Esophagus muscularis mucosa (tissue), 4 donors: ENCODE measurements at regions not wholly inside any gene's neighbourhood (a gene's known extent, or its start where the extent isn't known, plus 50 kb on each side); places are given as distances from the start of the nearest gene placed in this dataset.

Experiments used
- EP300 ChIP-seq: sonication (generic); formaldehyde crosslinking; IDR thresholded peaks from one replicate; pipeline ENCODE4 v1.6.1; 2017; ENCODE audit warnings: antibody characterized with exemption
- POLR2A ChIP-seq: fragments of 450-650 bp; IDR thresholded peaks from one replicate; pipeline ENCODE4 v1.6.1; 2017; ENCODE audit warnings: antibody characterized with exemption, moderate library complexity, mild to moderate bottlenecking, low read depth
- POLR2AphosphoS5 ChIP-seq, 2 donors: sonication (generic); formaldehyde crosslinking; IDR thresholded peaks; one replicate each; pipeline ENCODE4 v1.6.1; 2017; ENCODE audit warnings: antibody characterized with exemption in 2 of 2
- TF ChIP-seq, protein P1 (sequence below), 3 experiments: fragments of 200-600 bp in 2 of 3; fragments of 450-650 bp in 1 of 3; sonication (generic) in 2 of 3; IDR thresholded peaks; one replicate each; pipeline ENCODE4 v1.5.1; 2017 to 2019; ENCODE audit warnings: antibody characterized with exemption in 3 of 3, mild to moderate bottlenecking in 2 of 3, moderate library complexity in 1 of 3

DNA sequence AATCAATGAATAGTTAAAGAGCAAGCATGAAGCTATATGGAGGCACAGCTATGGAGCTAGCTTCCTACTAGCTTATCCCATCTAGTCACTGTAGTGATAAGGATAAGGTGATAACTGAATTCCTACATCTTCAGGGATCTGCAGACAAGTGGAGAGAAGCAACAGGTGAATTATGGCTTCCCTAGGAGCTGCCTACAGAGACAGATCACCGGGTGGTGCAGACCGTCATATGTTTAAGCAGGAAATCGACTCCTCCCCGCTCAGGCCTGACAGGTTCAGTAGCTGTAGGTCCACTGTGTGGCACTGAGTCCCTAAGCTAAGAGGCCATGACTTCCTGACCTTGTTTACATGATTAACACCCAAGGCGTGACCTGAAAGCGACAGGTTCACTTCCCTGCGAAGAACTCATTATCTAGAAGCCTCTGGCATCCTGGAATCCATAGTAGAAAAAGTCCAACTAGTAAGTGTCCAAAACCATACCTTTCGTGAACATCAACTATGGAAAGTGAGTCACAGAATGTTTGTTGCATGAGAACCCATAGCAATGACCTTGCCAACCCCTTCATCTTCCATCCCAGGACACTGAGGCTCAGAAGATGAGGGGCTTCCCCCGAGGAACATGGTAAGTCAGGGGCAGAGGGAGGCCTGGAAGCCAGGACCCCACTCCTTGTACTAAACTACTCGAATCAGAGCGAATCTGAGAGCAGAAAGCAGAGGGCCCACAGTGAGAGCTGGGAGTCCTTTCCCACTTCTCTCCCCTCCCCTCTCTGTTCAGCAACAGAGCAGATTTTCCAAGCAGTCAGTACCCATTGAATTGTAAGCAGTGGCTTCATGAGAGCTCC lies 75.4 kb upstream of the CCND2 start:
- TF ChIP-seq, protein P1, sequence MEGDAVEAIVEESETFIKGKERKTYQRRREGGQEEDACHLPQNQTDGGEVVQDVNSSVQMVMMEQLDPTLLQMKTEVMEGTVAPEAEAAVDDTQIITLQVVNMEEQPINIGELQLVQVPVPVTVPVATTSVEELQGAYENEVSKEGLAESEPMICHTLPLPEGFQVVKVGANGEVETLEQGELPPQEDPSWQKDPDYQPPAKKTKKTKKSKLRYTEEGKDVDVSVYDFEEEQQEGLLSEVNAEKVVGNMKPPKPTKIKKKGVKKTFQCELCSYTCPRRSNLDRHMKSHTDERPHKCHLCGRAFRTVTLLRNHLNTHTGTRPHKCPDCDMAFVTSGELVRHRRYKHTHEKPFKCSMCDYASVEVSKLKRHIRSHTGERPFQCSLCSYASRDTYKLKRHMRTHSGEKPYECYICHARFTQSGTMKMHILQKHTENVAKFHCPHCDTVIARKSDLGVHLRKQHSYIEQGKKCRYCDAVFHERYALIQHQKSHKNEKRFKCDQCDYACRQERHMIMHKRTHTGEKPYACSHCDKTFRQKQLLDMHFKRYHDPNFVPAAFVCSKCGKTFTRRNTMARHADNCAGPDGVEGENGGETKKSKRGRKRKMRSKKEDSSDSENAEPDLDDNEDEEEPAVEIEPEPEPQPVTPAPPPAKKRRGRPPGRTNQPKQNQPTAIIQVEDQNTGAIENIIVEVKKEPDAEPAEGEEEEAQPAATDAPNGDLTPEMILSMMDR (IDR thresholded peaks at IDR 0.05), result no peak
- TF ChIP-seq POLR2AphosphoS5 (IDR thresholded peaks at IDR 0.05), result no peak
- no peak for TF ChIP-seq POLR2A
- TF ChIP-seq EP300, result no peak
